Sigmoid colon (tissue), 4 donors: ENCODE measurements at regions not wholly inside any gene's neighbourhood (a gene's known extent, or its start where the extent isn't known, plus 50 kb on each side); places are given as distances from the start of the nearest gene placed in this dataset.

ENCODE experiments used
- POLR2AphosphoS5 ChIP-seq, 4 donors: sonication (generic); formaldehyde crosslinking; IDR thresholded peaks; one replicate each; pipeline ENCODE4 v1.6.1; 2017; ENCODE audit warnings: antibody characterized with exemption in 4 of 4
- TF ChIP-seq, protein P1 (sequence below), 4 experiments: fragments of 450-650 bp in 3 of 4; fragments of 200-600 bp in 1 of 4; IDR thresholded peaks; one replicate each; pipeline ENCODE4 v1.5.1; 2016 to 2019; ENCODE audit warnings: antibody characterized with exemption in 4 of 4, mild to moderate bottlenecking in 3 of 4, moderate library complexity in 2 of 4

DNA sequence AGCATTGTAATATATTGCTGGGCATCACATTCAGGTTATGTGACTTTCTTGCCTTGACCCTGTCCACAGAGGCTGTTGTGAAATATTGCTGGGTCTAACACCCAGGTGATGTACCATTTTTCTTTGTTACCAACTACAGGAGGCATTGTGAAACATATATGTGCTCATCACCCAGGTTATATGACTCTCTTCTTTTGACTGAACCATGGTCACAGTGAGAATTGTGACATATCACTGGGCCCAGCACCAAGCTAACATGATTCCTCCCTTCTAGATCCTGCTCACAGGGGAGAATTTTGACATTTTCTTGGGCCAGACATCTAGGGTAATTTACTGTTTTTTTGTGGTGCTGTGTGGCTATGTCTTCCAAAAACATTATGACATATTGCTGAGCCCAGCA lies 326.7 kb downstream of the RPS4Y2 start:
- TF ChIP-seq, protein P1, sequence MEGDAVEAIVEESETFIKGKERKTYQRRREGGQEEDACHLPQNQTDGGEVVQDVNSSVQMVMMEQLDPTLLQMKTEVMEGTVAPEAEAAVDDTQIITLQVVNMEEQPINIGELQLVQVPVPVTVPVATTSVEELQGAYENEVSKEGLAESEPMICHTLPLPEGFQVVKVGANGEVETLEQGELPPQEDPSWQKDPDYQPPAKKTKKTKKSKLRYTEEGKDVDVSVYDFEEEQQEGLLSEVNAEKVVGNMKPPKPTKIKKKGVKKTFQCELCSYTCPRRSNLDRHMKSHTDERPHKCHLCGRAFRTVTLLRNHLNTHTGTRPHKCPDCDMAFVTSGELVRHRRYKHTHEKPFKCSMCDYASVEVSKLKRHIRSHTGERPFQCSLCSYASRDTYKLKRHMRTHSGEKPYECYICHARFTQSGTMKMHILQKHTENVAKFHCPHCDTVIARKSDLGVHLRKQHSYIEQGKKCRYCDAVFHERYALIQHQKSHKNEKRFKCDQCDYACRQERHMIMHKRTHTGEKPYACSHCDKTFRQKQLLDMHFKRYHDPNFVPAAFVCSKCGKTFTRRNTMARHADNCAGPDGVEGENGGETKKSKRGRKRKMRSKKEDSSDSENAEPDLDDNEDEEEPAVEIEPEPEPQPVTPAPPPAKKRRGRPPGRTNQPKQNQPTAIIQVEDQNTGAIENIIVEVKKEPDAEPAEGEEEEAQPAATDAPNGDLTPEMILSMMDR (IDR thresholded peaks at IDR 0.05): no peak
- no peak for TF ChIP-seq POLR2AphosphoS5 (IDR thresholded peaks at IDR 0.05)
